ENCODE measurements at regions not wholly inside any gene's neighbourhood (a gene's known extent, or its start where the extent isn't known, plus 50 kb on each side); places are given as distances from the start of the nearest gene placed in this dataset.

GRCh38 chr4:27846951-27847350 is 986.3 kb downstream of the STIM2 start:
- TF ChIP-seq GATA2 (IDR thresholded peaks at IDR 0.05; ENCODE audit: low read depth, low read length) (no peak), GATA3 (IDR thresholded peaks at IDR 0.05; ENCODE audit: low read depth, low read length) (no peak)

Measured in SH-SY5Y (cell line).